CD4-positive, alpha-beta T cell (primary cell): ENCODE measurements at regions not wholly inside any gene's neighbourhood (a gene's known extent, or its start where the extent isn't known, plus 50 kb on each side); places are given as distances from the start of the nearest gene placed in this dataset.

Experiments used
- ATAC-seq: fragments of 200-7000 bp; cut with Tn5 transposase; one replicate; pipeline ENCODE4 v1.10.0; 2022; ENCODE audit warnings: mild to moderate bottlenecking; ENCODE audit not compliant: poor library complexity
- CTCF ChIA-PET: fragments of 350-600 bp; sonication (Branson Sonifier 250); formaldehyde crosslinking; loops from one replicate; lab custom pipeline; 2021; ENCODE audit warnings: antibody characterized with exemption, inconsistent platforms; lab: Charles Lee
- POLR2A ChIA-PET: fragments of 350-600 bp; sonication (Branson Sonifier 250); formaldehyde crosslinking; loops from one replicate; lab custom pipeline; 2021; ENCODE audit warnings: antibody characterized with exemption, inconsistent platforms; lab: Charles Lee
- DNase-seq, 14 experiments: peaks; one replicate each; pipeline ENCODE4 v3.0.0-alpha.2; 2013 to 2020; ENCODE audit warnings: mixed read lengths in 2 of 14
- H3K27ac ChIP-seq, 2 donors: one replicate each; pipeline versions ENCODE4 v1.5.1 to v1.7.0; 2013; ENCODE audit warnings: low read length in 2 of 2, low read depth in 1 of 2, mild to moderate bottlenecking in 1 of 2
- H3K27me3 ChIP-seq, 2 experiments: 1 replicate in 1 of 2; 2 replicates in 1 of 2; pipeline versions ENCODE4 v1.6.1 to v1.7.0; 2013; ENCODE audit warnings: low read length in 2 of 2, control low read depth in 1 of 2, mild to moderate bottlenecking in 1 of 2, moderate library complexity in 1 of 2; ENCODE audit not compliant: insufficient read depth in 2 of 2, control insufficient read depth in 1 of 2
- H3K36me3 ChIP-seq: one replicate; pipeline ENCODE4 v1.6.1; 2013; ENCODE audit warnings: low read length, control low read depth; ENCODE audit not compliant: insufficient read depth
- H3K4me1 ChIP-seq: one replicate; pipeline ENCODE4 v1.6.1; 2013; ENCODE audit warnings: low read length, control low read depth; ENCODE audit not compliant: insufficient read depth
- H3K4me3 ChIP-seq: one replicate; pipeline ENCODE4 v1.5.1; 2013; ENCODE audit warnings: mild to moderate bottlenecking, low read length, moderate library complexity
- H3K9me3 ChIP-seq, 2 experiments: 1 replicate in 1 of 2; 2 replicates in 1 of 2; pipeline versions ENCODE4 v1.6.1 to v1.7.0; 2013; ENCODE audit warnings: low read length in 2 of 2, mild to moderate bottlenecking in 2 of 2, control low read depth in 1 of 2, moderate library complexity in 1 of 2; ENCODE audit not compliant: control insufficient read depth in 1 of 2, insufficient read depth in 1 of 2
- H3K27ac Mint-ChIP-seq: one replicate; pipeline ENCODE4 v1.8.0; 2020; ENCODE audit warnings: mixed read lengths
- H3K27me3 Mint-ChIP-seq: one replicate; pipeline ENCODE4 v1.8.0; 2021; ENCODE audit warnings: mixed read lengths
- H3K36me3 Mint-ChIP-seq: one replicate; pipeline ENCODE4 v1.8.0; 2021; ENCODE audit warnings: low read depth, mixed read lengths
- H3K4me1 Mint-ChIP-seq: one replicate; pipeline ENCODE4 v1.8.0; 2021; ENCODE audit warnings: low read depth, mixed read lengths
- H3K4me3 Mint-ChIP-seq: one replicate; pipeline ENCODE4 v1.8.0; 2020; ENCODE audit warnings: mild to moderate bottlenecking, mixed read lengths
- H3K9me3 Mint-ChIP-seq: one replicate; pipeline ENCODE4 v1.8.0; 2020; ENCODE audit warnings: mixed read lengths
- CTCF ChIP-seq: fragments of 200-600 bp; IDR thresholded peaks from one replicate; pipeline ENCODE4 v1.8.0; 2022; ENCODE audit warnings: antibody characterized with exemption, mild to moderate bottlenecking
- intact Hi-C, 2 experiments: fragments of 100-400 bp; cut with DNase I in 1 of 2; cut with micrococcal nuclease in 1 of 2; formaldehyde crosslinking; loops; one replicate each; pipeline versions ENCODE4 v1.15.1 to v1.9.0; 2023 to 2025; cut with DNase I, micrococcal nuclease

GRCh38 chr3:181302960-181303359 is 313.4 kb upstream of the DNAJC19 start:
- H3K27ac ChIP-seq = no peak overlapping the region
- no peaks in the 10 kb centered on the region for H3K4me1 ChIP-seq
- no peaks in the 10 kb centered on the region for H3K9me3 ChIP-seq
- ATAC-seq (no peak), DNase-seq (no peak)
- no peak overlapping the region for H3K4me3 Mint-ChIP-seq
- H3K36me3 ChIP-seq = no peaks in the 10 kb centered on the region
- ChIA-PET CTCF (no interaction called here), POLR2A (no interaction called here)
- peaks cover 16% of the 10 kb centered on the region for H3K27me3 Mint-ChIP-seq
- H3K27ac Mint-ChIP-seq = no peak overlapping the region
- H3K27me3 ChIP-seq = no peaks in the 10 kb centered on the region
- no peak overlapping the region for H3K4me3 ChIP-seq
- no peaks in the 10 kb centered on the region for H3K36me3 Mint-ChIP-seq
- intact Hi-C loops = no loop called here
- H3K4me1 Mint-ChIP-seq = no peaks in the 10 kb centered on the region
- peaks cover 7% of the 10 kb centered on the region for H3K9me3 Mint-ChIP-seq
- TF ChIP-seq CTCF = no peak

GRCh38 chr3:181300033-181300432 is 310.5 kb upstream of the DNAJC19 start:
- Histone ChIP-seq H3K27ac (no peak overlapping the region), H3K4me1 (no peaks in the 10 kb centered on the region), H3K9me3 (no peaks in the 10 kb centered on the region), H3K36me3 (no peaks in the 10 kb centered on the region), H3K4me3 (no peak overlapping the region), H3K27me3 (no peaks in the 10 kb centered on the region)
- Mint-ChIP-seq H3K9me3 (no peaks in the 10 kb centered on the region), H3K36me3 (no peaks in the 10 kb centered on the region), H3K4me1 (no peaks in the 10 kb centered on the region), H3K27ac (no peak overlapping the region), H3K27me3 (peaks cover 17% of the 10 kb centered on the region), H3K4me3 (no peak overlapping the region)
- intact Hi-C loops = no loop called here
- ChIA-PET POLR2A (no interaction called here), CTCF (no interaction called here)
- ATAC-seq (no peak), DNase-seq (no peak)
- TF ChIP-seq CTCF = no peak

- ChIA-PET CTCF (interaction anchor here (1.0 kb wide), 1 partner anchor 13 kb away, joined by 3 read pairs; no protein-coding TSS in a partner anchor), POLR2A (no interaction called here)
- Mint-ChIP-seq H3K27ac (no peak overlapping the region), H3K9me3 (no peaks in the 10 kb centered on the region), H3K4me1 (no peaks in the 10 kb centered on the region), H3K36me3 (no peaks in the 10 kb centered on the region), H3K4me3 (no peak overlapping the region), H3K27me3 (peaks cover 12% of the 10 kb centered on the region)
- Histone ChIP-seq H3K4me1 (no peaks in the 10 kb centered on the region), H3K27me3 (no peaks in the 10 kb centered on the region), H3K4me3 (no peak overlapping the region), H3K9me3 (no peaks in the 10 kb centered on the region), H3K36me3 (no peaks in the 10 kb centered on the region), H3K27ac (no peak overlapping the region)
- no peak for TF ChIP-seq CTCF
- ATAC-seq (no peak), DNase-seq (no peak)
- intact Hi-C loops = no loop called here
Observed at GRCh38 chr3:181298421-181298820, 308.9 kb upstream of the DNAJC19 start.
